Endodermal cell (in vitro differentiated cells): ENCODE measurements at regions not wholly inside any gene's neighbourhood (a gene's known extent, or its start where the extent isn't known, plus 50 kb on each side); places are given as distances from the start of the nearest gene placed in this dataset.

Source experiments
- DNase-seq: peaks from one replicate; pipeline ENCODE4 v3.0.0-alpha.2; 2017
- H3K27ac ChIP-seq: 2 replicates; pipeline ENCODE4 v1.5.1; 2013; ENCODE audit warnings: mild to moderate bottlenecking, low read depth, low read length, moderate library complexity
- H3K27me3 ChIP-seq: 2 replicates; pipeline ENCODE4 v1.6.1; 2013; ENCODE audit warnings: mild to moderate bottlenecking, low read length, moderate library complexity; ENCODE audit not compliant: insufficient read depth, control insufficient read depth, poor library complexity, severe bottlenecking
- H3K36me3 ChIP-seq: 2 replicates; pipeline ENCODE4 v1.7.0; 2013; ENCODE audit warnings: mild to moderate bottlenecking, low read length, moderate library complexity; ENCODE audit not compliant: control insufficient read depth, insufficient read depth
- H3K4me1 ChIP-seq: one replicate; pipeline ENCODE4 v1.7.0; 2013; ENCODE audit warnings: low read length; ENCODE audit not compliant: control insufficient read depth, insufficient read depth
- H3K4me3 ChIP-seq: 2 replicates; pipeline ENCODE4 v1.5.1; 2013; ENCODE audit warnings: mild to moderate bottlenecking, low read length, moderate library complexity
- H3K9ac ChIP-seq: 2 replicates; pipeline ENCODE4 v1.6.1; 2013; ENCODE audit warnings: mild to moderate bottlenecking, low read length, moderate library complexity; ENCODE audit not compliant: poor library complexity, severe bottlenecking; ENCODE audit errors: extremely low read depth
- H3K9me3 ChIP-seq: 2 replicates; pipeline ENCODE4 v1.6.1; 2013; ENCODE audit warnings: mild to moderate bottlenecking, low read length, moderate library complexity; ENCODE audit not compliant: control insufficient read depth
- H3K27ac Mint-ChIP-seq: 2 replicates; pipeline ENCODE4 v1.8.0; 2020; ENCODE audit warnings: mixed read lengths
- H3K27me3 Mint-ChIP-seq: 2 replicates; pipeline ENCODE4 v1.8.0; 2021; ENCODE audit warnings: mild to moderate bottlenecking, mixed read lengths; ENCODE audit not compliant: insufficient read depth
- H3K36me3 Mint-ChIP-seq: 2 replicates; pipeline ENCODE4 v1.8.0; 2020; ENCODE audit warnings: low read depth, mixed read lengths
- H3K4me1 Mint-ChIP-seq: 2 replicates; pipeline ENCODE4 v1.8.0; 2020; ENCODE audit warnings: mixed read lengths
- H3K4me3 Mint-ChIP-seq: 2 replicates; pipeline ENCODE4 v1.8.0; 2020; ENCODE audit warnings: mild to moderate bottlenecking, moderate library complexity, mixed read lengths
- H3K9me3 Mint-ChIP-seq: 2 replicates; pipeline ENCODE4 v1.8.0; 2020; ENCODE audit warnings: mild to moderate bottlenecking, mixed read lengths
- CTCF ChIP-seq: fragments of 200-600 bp; sonication (generic); conservative IDR thresholded peaks from 2 replicates; pipeline ENCODE4 v1.5.0; 2021; ENCODE audit warnings: antibody characterized with exemption, mild to moderate bottlenecking
- WGBS, 2 experiments: methylation state at CpG; one replicate each; pipeline versions ENCODE4 v1.1.5 to v1.1.7; 2013; ENCODE audit warnings: missing lambda C conversion rate in 2 of 2, mixed read lengths in 1 of 2; ENCODE audit not compliant: insufficient coverage in 1 of 2, insufficient read length in 1 of 2; 5-methylcytosine and 5-hydroxymethylcytosine counted together

DNA sequence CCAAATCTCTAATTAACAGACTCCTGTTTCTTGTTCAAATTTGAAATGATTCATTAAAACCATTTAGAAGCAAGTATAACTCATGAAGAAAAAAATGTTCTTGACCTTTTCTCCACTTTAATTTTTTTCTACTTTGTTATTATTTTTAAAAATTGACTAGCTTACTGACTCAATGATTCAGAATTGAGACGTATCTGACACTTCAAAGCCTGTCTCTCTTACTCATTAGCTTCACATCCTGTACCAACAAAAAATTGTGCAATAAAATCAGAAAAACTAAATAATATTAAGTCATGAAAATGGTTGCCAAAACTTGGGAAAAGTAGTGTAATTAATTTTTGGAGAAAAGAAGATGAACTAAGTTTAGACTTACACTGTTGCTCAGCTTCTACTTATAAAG, 331.2 kb downstream of the SLC16A7 start:
- no peak overlapping the region for H3K4me3 Mint-ChIP-seq
- H3K9me3 Mint-ChIP-seq, result no peaks in the 10 kb centered on the region
- no peak overlapping the region for H3K27ac Mint-ChIP-seq
- H3K27me3 Mint-ChIP-seq, result no peaks in the 10 kb centered on the region
- no peaks in the 10 kb centered on the region for H3K36me3 Mint-ChIP-seq
- no peaks in the 10 kb centered on the region for H3K4me1 Mint-ChIP-seq
- Histone ChIP-seq H3K27me3 (no peaks in the 10 kb centered on the region), H3K4me1 (no peaks in the 10 kb centered on the region), H3K4me3 (no peak overlapping the region), H3K9me3 (no peaks in the 10 kb centered on the region), H3K9ac (no peak overlapping the region), H3K36me3 (no peaks in the 10 kb centered on the region), H3K27ac (no peak overlapping the region)
- WGBS, 2 experiments, result 92% methylated on average over 1 of the region's 1 CpG; no CpG with 5 or more reads in 1 of the 2 experiments
- TF ChIP-seq CTCF, result no peak
- DNase-seq, result no peak

DNA sequence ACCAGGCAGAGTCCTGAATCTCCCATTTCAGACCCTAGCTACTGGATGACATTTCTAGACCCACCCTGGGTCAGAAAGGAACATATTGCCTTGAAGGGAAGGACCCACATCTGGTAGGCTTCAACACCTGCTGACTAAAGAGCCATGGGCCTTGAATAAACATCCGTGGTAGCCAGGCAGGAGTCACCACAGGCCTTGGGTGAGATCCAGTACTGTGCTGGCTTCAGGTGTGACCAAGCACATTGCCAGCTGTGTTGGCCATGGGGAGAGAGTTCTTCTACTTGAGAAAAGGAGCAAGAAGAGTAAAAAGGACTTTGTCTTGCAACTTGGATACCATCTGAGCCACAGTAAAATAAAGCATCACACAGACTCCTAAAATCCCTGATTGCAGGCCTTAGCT, 332.6 kb downstream of the SLC16A7 start:
- no peak for TF ChIP-seq CTCF
- H3K27ac ChIP-seq, result no peak overlapping the region
- Mint-ChIP-seq H3K27me3 (no peaks in the 10 kb centered on the region), H3K27ac (no peak overlapping the region), H3K4me1 (no peaks in the 10 kb centered on the region), H3K36me3 (no peaks in the 10 kb centered on the region), H3K4me3 (no peak overlapping the region), H3K9me3 (no peaks in the 10 kb centered on the region)
- no peak overlapping the region for H3K9ac ChIP-seq
- peaks cover 5% of the 10 kb centered on the region for H3K9me3 ChIP-seq
- no peak for DNase-seq
- H3K36me3 ChIP-seq, result no peaks in the 10 kb centered on the region
- WGBS, 2 experiments, result 88 to 100% methylated on average over 1 of the region's 1 CpG
- H3K4me3 ChIP-seq, result no peak overlapping the region
- H3K27me3 ChIP-seq, result no peaks in the 10 kb centered on the region
- no peaks in the 10 kb centered on the region for H3K4me1 ChIP-seq

- H3K4me1 Mint-ChIP-seq, result no peaks in the 10 kb centered on the region
- Histone ChIP-seq H3K36me3 (no peaks in the 10 kb centered on the region), H3K4me1 (no peaks in the 10 kb centered on the region), H3K9me3 (peaks cover 5% of the 10 kb centered on the region), H3K9ac (no peak overlapping the region), H3K27me3 (no peaks in the 10 kb centered on the region), H3K4me3 (no peak overlapping the region), H3K27ac (no peak overlapping the region)
- no peak overlapping the region for H3K4me3 Mint-ChIP-seq
- TF ChIP-seq CTCF, result no peak
- H3K27me3 Mint-ChIP-seq, result no peaks in the 10 kb centered on the region
- no peaks in the 10 kb centered on the region for H3K9me3 Mint-ChIP-seq
- WGBS, 2 experiments, result 90 to 96% methylated on average over 2 of the region's 2 CpGs
- no peaks in the 10 kb centered on the region for H3K36me3 Mint-ChIP-seq
- H3K27ac Mint-ChIP-seq, result no peak overlapping the region
- DNase-seq, result no peak
Observed at GRCh38 chr12:59929110-59929509, 333.3 kb downstream of the SLC16A7 start.
